ENCODE measurements at regions not wholly inside any gene's neighbourhood (a gene's known extent, or its start where the extent isn't known, plus 50 kb on each side); places are given as distances from the start of the nearest gene placed in this dataset.

DNA sequence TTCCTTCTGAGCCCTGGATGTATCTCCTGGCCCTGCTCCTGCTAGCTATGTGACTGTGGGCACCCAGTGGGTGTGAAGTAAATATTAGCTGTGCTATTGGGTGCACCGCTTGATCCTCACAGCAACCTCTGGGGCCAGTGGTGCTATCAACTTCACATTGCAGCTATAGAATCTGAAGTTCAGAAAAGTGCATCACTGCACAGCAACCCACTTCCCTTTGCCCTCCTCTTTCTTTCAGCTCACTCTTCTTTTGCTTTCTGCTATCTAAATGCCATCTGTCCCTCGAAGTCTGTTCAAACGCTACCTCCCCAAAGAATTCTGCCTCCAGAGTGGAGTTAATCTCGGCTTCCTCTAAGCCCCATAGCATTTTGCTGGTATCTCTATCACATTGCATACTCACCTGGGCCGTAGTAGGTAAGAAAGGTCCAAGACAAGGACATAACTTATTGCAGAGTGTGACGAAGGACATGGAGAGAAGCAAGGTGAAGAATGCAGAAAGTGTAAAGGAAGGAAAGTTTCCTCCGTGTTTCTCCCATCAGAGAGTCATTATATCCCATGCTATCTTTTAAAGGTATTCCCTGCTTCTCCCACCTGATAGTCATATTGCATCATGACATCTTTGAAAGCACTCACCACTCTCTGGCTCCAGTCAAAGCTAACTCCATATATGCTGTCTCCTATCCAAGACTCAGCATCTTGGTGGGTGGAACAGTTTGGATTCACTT is 57.1 kb upstream of the BCL6 start:
- TF ChIP-seq, protein P1, sequence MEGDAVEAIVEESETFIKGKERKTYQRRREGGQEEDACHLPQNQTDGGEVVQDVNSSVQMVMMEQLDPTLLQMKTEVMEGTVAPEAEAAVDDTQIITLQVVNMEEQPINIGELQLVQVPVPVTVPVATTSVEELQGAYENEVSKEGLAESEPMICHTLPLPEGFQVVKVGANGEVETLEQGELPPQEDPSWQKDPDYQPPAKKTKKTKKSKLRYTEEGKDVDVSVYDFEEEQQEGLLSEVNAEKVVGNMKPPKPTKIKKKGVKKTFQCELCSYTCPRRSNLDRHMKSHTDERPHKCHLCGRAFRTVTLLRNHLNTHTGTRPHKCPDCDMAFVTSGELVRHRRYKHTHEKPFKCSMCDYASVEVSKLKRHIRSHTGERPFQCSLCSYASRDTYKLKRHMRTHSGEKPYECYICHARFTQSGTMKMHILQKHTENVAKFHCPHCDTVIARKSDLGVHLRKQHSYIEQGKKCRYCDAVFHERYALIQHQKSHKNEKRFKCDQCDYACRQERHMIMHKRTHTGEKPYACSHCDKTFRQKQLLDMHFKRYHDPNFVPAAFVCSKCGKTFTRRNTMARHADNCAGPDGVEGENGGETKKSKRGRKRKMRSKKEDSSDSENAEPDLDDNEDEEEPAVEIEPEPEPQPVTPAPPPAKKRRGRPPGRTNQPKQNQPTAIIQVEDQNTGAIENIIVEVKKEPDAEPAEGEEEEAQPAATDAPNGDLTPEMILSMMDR (IDR thresholded peaks at IDR 0.05), result no peak
- TF ChIP-seq NR2C2 (CRISPR knock-in tag; IDR thresholded peaks at IDR 0.05) (no peak), ZNF121 (CRISPR knock-in tag; IDR thresholded peaks at IDR 0.05) (no peak)

Measured in WTC11 (cell line).